ENCODE measurements at regions not wholly inside any gene's neighbourhood (a gene's known extent, or its start where the extent isn't known, plus 50 kb on each side); places are given as distances from the start of the nearest gene placed in this dataset.

DNA sequence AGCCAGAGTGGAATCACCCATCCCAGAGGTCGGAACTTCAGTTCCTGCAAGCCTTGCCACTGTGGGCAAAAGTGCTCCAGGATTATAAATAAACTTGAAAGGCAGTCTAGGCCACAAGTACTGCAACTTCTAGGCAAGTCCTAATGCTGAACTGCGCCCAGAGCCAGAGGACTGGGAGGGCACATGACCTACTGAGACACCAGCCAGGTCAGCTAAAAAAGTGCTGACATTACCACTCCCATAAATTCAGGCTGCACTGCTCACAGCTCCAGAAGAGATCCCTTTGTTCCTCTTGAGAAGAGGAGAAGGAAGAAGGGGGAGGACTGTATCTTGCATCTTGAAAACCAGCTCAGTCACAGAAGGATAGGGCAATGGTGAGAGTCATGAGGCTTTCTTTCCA is 1084.1 kb upstream of the PHF14 start:
- TF ChIP-seq, protein P1, sequence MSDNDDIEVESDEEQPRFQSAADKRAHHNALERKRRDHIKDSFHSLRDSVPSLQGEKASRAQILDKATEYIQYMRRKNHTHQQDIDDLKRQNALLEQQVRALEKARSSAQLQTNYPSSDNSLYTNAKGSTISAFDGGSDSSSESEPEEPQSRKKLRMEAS (CRISPR knock-in tag; IDR thresholded peaks at IDR 0.05), result no peak
- TF ChIP-seq CTCF (IDR thresholded peaks at IDR 0.05) (no peak), CREB1 (CRISPR knock-in tag; IDR thresholded peaks at IDR 0.05) (no peak), STAT6 (CRISPR knock-in tag; conservative IDR thresholded peaks at IDR 0.05; ENCODE audit: low read depth) (no peak), MXD4 (CRISPR knock-in tag; IDR thresholded peaks at IDR 0.05; ENCODE audit: borderline replicate concordance) (no peak), IRF1 (CRISPR knock-in tag; IDR thresholded peaks at IDR 0.05) (no peak), PRRX2 (CRISPR knock-in tag; IDR thresholded peaks at IDR 0.05) (no peak), SP1 (CRISPR knock-in tag; conservative IDR thresholded peaks at IDR 0.05) (no peak), ZBTB21 (CRISPR knock-in tag; IDR thresholded peaks at IDR 0.05; ENCODE audit: borderline replicate concordance) (no peak), JUN (CRISPR knock-in tag; IDR thresholded peaks at IDR 0.05) (no peak), TP53 (CRISPR knock-in tag; IDR thresholded peaks at IDR 0.05) (no peak), CREM (CRISPR knock-in tag; IDR thresholded peaks at IDR 0.05) (no peak), USF1 (CRISPR knock-in tag; IDR thresholded peaks at IDR 0.05) (no peak)
- TF ChIP-seq, protein P2, sequence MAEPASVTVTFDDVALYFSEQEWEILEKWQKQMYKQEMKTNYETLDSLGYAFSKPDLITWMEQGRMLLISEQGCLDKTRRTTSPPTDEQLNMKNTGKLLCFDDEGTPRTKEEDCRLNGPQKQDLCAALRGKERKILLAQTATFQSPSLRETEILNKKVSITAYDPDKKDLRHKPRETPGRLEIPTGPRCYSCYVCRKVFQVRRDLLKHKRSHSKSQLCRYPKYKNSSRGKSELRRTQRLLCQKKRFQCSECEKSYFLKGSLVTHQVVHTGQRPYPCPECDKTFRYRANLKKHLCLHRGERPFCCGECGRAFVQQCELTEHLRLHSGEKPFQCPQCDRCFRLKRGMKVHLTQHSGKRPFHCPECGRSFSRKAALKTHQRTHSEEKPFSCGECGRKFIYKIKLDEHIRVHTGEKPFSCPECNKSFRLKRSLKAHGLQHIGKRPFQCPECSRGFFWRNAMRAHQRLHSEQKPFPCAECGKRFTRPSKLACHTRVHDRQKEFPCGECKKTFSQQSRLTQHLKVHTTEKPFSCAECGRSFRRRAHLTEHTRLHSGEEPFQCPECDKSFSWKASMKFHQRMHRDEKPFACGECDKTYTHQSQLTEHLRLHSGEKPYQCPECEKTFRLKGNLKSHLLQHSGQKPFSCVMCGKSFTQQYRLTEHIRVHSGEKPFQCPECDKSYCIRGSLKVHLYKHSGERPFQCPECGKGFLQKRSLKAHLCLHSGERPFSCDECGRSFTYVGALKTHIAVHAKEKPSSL (CRISPR knock-in tag; conservative IDR thresholded peaks at IDR 0.05), result no peak

Measured in WTC11 (cell line).